Glomerular visceral epithelial cell (primary cell): ENCODE measurements at regions not wholly inside any gene's neighbourhood (a gene's known extent, or its start where the extent isn't known, plus 50 kb on each side); places are given as distances from the start of the nearest gene placed in this dataset.
A peak's percentile ranks its signal among the peaks of the same experiment; 100 is the strongest.
"Not testable (repeated sequence)": the region's sequence is repeated elsewhere in the genome, so short reads cannot be mapped to it uniquely, and the experiment has no call there.

Experiments used
- DNase-seq: peaks from one replicate; pipeline ENCODE4 v3.0.0-alpha.2; 2016; ENCODE audit errors: extremely low spot score

DNA sequence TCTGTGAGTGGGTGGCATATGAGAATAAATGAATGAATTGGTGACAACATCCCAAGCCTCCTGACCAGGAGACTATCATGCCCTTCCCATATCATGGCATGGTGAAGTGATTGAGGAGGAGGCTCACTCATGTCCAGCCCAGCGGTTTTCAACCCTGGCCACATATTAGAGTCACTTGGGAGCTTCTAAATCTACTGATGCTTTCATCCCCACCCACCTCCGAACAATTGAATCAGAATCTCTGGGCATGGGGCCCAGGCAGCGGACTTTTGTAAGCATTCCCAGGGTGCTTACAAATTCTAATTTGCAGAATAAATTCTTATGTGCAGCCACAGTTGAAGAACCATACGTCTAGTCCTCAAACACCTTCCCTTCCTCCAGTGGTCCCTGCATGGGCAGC is 81.7 kb upstream of the SEC11C start:
- no peak for DNase-seq

DNA sequence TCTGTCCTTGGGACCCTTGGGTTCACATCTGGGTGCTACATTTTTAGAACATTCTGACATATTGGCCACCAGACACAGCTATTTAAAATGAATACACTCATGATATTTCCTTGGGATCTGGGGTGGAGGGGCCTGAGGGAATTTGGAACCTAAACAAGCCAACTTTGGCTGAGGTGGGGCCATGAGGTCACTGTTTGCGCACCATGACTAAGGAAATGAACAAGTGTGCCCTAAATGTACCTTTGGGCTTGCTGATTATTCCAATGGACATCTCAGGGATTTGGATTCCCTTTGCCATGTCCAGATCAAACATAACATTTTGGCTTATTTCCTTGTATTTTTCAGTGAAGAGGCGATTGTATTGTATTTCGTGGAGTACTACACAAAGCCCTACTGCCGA is 80.5 kb upstream of the SEC11C start:
- DNase-seq: no peak

DNA sequence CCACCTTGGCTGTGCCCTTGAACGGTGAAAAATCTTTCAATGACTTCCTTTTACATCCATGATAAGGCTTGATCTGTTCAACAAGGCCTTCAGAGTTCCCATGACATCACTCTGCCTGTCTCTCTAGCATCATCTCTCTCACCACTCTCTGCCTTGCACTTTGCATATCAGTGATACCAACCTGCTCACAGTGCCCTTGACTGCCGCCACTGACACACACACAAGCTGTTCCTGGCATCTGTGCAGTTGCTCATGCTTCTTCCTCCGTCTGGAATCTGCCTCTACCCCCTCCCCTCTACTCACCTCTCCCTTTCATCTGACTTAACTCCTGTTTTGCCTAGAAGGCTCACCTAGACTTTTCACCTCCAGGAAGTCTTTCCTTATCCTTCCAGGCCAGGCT is 79.1 kb upstream of the SEC11C start:
- no peak for DNase-seq

DNA sequence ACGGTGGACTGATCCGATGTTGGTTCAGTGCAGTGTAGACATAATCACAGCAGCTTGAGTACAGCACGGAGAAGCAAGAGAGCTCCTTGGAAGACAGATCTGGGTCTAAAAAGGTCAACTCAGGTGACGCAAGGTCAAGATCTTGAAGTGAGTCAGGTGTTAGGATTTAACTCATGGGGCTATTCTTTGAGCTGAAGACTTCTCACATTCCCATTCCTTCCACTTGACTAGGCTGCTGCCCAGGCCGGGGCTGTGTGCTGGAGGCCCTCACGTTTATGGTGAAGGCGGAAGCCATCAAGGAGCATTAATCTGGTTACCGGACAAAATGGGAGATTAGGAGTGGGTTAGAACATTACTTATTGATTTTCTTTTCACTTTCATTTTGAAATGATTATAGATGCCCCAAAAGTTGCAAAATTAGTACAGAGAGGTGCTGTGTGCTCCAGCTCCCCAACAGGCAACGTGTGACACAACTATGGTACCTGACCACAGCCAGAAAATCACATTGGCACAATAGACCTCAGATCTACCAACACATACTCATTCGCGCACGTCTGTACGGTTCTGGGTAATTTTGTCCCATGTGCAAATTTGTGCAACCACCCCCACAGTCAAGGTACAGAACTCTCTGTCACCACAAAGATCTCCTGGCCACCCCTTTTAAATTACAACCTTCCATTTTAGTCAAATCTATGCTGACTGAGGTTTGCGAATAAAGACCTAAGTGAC is 77.6 kb upstream of the SEC11C start:
- DNase-seq: no peak

DNA sequence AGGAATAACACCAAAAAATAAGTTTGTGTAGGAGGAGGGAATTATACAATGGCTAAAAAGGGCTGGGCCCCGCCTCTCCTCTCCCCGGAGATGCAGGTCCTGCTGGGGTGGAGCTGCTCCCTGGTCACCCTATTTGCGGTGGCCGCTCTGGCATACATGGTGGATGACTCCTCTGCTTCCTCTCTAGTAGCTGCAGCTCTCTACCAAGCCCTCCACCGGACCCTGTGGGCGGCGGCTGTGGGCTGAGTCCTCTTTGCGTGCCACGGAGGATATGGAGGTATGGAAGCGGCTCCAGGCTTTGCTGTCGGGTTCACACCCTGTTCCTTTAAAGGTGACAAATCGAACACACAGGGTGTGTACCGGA is 77.1 kb upstream of the SEC11C start:
- no peak for DNase-seq

DNA sequence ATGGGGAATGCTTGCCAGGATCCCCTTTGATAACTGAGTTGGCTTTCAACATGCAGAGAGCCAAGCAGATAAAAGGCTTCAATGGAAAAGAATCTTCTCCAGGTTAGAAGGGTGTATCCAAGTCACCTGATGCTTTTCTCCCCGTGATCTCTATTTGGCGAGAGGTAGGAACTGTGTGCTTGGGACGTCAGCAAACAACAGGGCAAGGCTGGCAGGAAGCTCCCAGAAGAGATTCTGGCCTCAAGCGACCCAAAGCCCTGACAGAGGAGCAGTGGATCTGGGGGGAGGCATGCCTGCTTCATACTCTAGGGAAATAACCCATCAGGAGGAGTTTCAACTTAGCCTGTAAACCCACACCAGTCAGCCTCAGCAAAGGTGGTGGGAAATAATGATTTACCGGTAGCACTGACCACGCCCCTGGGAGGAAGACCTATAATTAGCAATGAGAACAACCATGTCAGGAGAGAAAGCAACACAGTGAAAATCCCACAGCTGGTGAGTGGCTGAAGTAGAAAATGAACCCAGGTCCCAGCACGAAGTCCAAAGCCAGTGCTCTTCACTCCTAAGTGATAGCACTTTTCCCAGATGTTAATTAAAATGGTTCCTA is 76.3 kb upstream of the SEC11C start:
- DNase-seq: no peak

DNA sequence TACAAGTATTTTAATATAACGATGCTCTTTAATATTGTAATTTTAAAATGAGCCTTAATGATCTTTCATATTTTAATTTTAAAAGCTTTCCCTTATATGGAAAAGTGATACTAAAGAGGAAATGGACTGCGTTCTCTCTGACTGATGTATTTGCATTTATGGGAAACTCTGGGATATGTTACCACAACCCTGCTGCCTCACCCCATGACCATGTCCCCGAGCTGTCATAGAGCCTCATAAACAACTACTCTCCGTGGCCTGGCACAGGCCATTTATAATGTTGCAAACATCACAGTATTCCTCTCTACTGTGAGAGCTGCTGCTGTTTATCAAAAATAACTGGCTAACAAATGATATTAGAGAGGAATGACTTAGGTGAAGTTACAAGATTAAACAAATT is 75.8 kb upstream of the SEC11C start:
- no peak for DNase-seq

DNA sequence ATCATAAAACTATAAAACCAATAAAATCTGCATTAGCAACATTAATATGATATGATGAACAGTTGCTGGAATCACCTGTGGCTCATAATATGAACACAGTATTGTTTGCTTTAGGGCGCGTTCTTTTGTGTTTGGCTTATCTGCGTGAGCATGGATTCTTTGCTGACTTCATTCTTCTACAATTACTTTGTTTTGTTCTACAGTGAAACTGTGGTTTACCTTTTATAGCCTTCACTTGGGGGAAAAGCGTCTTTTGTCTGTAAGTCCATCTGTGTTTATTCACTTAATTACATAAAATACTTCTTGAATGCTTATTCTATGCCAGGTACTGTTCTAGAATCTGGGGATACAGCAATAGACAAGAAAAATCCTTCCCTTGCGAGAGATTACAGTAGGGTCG is 74.0 kb upstream of the SEC11C start:
- no peak for DNase-seq

DNA sequence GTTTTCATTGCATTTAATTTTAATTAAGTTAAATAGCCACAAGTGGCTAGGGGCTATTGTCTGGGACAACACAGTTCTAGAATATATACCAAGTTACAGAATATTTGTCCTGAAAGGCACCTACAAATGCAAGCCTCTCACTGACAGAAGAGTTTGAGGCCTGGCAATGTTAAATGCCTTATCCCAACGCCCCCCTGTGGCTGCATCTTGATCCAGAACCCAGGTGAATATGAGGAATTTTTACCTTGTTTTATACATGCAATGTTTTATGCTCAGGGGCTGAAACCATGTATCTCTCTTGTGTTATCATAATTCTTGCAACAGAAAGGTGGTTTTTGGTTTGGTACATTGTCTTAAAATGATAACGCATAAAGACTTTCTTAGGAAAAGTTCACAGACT is 71.8 kb upstream of the SEC11C start:
- DNase-seq: peak; percentile 39

DNA sequence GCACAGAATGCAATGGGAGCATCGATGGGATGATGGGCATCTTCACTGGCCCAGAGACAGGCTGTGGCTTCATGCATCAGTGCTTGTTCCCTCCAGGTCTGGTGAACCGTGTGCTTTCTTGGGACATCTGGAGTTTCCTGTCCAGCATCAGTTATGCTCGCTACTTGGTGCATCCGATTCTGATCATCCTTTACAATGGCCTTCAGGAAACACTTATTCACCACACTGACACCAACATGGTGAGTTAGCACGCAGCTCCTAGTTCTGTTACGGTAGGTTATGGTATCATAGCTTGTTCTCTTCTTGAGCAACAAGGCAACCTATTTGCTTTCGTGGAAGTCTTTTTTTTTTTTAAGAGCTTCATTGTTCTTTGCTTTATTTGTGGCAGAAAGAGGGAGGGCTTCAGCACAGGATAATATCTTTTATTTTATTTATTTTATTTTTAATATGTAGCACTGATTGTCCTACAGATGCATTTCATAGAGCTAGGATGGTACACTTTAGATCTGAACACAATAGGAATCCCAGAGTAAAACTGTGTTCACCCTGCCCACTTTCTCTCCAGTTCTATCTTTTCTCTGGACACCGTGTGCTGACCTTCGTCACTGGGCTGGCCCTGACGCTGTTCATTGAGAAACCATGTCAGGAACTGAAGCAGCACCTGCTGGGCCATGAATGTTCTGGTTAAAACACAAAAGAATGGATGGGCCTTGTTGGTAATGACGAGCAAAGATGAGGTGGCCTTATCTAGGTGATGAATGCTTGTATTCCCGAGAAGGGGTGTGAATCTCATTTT is 71.2 kb upstream of the SEC11C start:
- DNase-seq: peak; percentile 71

DNA sequence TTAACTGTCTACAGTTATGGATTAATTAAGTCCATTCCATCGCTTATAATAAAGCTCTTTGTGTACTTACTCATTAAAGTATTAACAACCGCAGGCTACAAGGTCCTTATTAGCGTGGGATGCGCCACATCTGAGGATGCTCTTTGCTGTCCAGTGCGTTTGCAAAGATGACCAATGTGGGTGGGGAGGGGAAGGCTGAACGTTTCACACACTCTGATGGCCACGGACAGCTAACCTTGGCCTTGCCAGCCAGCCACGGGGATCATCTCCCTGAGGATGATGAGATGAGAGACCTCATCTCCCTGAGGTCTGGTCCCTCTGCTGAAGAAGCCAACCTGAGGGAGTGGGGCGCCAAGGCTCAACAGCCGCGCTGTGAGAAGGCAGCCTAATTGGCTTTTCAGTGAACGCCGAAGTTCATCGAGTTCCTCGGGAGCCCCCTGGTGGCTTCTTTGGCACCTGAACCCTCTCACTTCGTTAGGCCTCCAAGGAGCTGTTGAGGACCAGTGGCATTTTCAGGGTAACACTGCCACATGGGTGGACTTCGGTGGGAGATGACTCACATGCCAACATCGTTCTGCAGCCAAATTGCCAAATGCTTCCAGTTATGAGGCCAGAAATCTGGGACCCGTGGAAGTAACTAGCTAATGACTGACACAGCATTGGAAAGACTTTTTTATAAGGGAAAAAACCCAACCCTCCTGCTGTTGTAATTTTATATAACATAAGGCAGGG is 69.3 kb upstream of the SEC11C start:
- peak; percentile 82 for DNase-seq

DNA sequence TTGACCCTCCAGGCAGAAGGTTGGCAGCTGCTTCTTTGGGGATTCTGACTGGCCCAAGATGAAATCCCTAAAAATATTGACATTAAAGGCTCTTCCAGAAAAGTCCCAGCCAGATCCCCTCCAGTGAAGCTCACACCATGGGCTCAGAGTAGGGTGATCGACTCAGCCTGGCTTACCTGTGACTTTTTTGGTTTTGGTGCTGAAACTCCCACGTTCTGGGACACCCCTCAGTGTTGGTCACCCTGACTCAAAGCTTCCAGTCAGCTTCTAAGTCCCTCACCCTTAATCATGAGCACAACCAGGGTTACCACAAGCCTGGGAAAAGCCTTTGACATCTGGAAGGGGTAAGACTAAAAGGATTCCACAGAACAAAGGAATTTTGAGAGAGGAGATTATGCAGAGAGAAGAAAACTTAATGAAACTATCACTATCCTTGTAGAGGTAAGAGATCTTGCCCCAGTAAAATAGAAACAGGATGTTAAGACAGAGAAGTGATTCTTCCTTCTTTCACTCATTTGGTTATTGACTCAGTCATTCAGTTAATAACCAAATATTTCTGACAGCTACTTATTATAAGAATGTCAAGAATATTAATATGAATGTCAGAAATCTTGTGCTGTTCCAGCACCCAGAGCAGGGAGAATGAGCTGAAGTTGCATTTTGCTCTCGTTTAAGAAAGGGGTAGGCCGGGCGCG is 66.8 kb upstream of the SEC11C start:
- DNase-seq: no peak

DNA sequence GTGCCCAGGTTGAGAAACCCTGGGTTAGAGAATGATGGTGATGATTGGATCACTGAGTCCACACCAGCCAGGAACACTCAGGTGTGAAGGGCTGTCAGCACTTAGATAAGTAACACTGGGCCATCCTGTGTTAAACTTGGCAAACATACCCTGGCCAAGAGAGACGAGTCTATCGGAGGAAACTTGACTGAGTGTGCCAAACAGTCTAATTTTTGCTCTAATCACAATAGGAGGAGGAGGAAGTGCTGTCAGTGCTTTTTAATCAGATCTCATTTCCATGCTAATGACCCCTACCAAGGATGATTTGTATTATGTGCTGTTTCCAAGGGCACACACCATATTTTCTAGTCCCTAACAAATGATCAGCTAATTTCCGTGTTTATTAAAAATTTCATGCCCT is 63.8 kb upstream of the SEC11C start:
- no peak for DNase-seq

DNA sequence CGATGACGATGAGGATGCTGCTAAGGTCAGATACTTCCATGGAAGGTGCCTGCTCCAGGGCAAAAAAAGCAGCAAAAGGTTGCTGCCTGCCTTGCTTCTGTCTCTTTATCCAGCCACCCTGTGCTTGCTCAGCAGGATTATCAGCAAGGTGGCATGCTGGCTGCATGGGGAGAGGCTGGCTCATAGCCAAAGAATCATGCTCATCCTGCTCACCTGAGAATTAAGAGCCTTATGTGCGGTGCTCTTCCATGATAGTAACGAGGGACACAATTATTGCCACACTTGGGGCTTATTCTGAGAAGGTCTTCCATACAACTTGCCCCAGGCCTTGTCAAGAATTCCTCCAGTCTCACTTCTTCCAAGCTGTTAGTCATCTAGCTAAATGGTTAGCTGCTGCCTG is 60.4 kb upstream of the SEC11C start:
- no peak for DNase-seq

DNA sequence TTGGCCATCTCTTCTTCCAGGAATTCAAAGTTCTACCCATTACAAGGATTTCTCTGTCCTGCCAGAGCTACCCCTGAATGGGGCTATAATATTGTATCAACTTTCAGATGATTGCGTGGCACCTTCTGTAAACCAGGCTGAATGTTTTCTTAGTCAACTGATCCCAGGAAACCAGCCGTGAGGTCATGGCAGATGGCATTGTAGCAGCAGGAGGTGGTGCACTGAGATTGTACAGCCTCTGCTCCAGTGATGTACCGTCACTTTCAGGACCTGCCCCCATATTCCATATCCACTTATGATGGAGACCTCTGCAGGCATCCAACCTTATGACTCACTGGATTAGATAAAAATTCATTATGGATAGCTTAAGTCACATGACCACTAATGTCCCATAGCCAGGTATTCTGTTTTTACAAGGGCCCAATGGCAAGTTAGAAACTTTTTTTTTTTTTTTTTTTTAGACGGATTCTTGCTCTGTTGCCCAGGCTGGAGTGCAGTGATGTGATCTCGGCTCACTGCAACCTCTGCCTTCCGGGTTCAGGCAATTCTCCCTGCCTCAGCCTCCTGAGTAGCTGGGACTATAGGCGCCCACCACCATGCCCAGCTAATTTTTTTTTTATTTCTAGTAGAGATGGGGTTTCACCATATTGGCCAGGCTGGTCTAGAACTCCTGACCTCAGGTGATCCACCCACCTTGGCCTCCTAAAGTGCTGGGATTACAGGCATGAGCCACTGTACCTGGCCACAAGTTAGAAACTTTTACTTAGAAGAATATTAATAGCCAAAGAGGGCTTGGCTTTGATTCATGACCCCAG is 59.8 kb upstream of the SEC11C start:
- not testable (repeated sequence) for DNase-seq

DNA sequence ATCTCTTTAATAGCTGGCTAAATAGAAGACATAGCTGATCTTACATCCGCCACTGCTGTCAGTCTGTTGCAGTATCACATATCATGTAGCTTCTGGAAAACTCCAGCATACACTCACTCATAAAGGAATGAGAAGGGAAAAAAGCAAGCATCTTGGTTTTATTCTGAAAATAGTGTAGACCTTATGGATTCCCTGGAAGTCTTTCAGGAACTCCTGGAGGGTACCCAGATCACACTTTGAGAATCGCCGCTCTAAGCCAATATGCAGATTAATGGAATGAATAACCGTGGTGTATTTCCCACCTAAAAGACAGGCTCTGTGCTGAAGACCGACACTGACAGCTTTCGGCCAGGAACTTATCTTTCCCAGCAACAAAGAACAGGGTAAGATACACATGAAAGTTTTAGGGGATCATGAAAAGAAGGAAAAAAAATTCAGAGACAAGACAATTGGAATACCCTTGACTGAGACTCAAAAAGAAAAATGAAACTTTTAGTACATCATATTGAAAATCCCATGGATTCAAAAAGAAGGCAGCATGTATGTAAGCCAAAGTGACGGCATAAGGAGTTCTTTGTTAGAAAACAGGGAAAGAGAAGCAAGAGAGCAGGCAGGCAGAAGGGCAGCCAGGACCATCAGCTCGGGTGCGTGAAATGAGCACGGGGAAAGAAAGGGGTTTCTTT is 56.4 kb upstream of the SEC11C start:
- DNase-seq: no peak

DNA sequence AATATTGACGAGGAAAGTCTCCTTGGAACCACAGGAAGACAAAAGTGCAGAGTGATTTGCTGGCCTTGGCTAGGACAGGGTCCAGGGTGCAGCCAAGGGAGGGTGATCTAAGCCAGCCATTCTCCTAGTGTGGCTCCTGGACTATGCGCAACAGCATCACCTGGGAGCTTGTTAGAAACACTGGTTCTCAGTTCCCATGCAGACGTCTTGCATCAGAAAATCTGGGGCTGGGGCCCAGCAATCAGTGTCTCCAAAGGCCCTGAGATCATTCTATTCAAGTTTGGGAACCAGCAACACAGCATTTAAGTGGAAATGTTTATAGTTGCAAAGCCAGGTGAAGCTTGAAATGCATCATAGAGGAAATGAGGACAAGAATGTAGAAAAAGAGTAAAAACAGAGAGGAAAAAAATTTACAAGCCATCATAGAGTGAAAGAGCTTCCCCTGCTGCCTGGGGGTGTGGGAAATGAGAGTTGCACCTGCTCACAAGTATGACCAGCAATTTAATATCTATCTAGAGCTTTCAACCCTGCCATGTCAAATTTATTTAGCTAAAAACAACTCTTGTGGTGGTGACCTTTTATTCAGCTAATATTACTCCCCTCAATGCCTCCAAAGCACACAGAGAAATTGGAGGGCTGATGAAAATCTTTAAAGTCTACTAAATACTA is 54.4 kb upstream of the SEC11C start:
- DNase-seq: no peak

DNA sequence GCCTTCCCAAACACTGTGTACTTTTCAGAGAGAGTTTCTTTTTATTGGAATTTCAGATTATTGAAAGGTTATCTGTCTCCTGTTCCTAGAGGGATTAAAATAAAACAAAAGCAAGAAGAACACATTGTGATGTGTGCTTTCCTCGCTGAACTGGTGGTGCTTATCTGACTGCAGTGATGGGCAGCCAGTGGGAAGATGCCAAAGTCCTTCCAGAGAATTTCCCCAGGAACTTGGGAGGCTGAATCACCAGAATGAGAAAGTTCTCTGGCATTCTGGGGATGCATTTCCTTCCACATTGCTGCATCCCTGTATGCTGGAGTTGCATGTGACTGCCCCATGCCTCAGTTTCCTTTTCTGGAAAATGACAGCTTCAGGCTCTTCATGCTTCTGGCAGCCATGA is 53.9 kb upstream of the SEC11C start:
- peak; percentile 13 for DNase-seq

DNA sequence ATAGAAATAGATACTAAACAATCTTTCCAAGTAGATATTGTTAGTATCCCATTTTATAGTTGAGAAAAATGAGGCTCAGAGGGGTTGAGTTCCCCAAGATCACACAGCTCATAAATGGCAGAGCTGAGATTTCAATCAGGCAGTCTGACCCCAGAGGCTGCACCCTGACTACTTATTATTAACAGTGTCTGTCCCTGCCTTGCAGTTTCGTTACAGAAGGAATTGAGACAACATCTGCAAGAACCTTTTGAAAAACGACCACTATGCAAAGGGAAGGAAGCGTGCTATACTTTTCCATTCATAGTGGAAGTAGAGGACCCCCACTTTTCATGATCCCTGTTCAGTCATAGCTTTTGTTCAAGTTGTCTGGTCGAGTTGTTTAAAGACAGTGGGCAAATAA is 53.2 kb upstream of the SEC11C start:
- DNase-seq: no peak

DNA sequence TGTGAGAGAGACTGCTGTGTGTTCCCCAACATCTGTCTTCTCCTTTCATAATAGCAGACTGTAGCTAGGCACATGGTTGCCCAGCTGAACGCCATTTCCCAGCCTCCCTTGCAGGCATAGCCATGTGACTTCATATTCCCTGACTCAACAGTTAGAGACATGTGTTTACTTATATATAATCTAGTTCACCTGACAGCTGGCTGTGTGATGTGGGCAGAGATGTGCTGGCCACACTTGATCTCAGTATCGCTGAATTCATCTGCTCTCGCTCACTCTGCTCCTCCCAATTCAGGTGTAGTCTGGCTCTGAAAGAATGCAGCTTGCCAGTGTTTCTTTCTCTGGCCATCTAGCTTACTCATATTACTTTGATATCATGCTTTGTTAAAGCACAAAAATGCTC is 52.3 kb upstream of the SEC11C start:
- no peak for DNase-seq
